Lung (tissue), 11 donors: ENCODE measurements at regions not wholly inside any gene's neighbourhood (a gene's known extent, or its start where the extent isn't known, plus 50 kb on each side); places are given as distances from the start of the nearest gene placed in this dataset.

ENCODE experiments used
- ATAC-seq: fragments of 200-7000 bp; cut with Tn5 transposase; one replicate; pipeline ENCODE4 v1.9.1; 2020; ENCODE audit warnings: moderate number of reproducible peaks; ENCODE audit not compliant: insufficient read depth, low FRiP score
- DNase-seq, 3 donors: peaks; one replicate each; pipeline ENCODE4 v3.0.0-alpha.2; 2013 to 2017
- H3K27ac ChIP-seq, 2 donors: one replicate each; pipeline ENCODE4 v1.5.1; 2013; ENCODE audit warnings: mild to moderate bottlenecking in 2 of 2, moderate library complexity in 2 of 2, control low read depth in 1 of 2, inconsistent platforms in 1 of 2, low read depth in 1 of 2, low read length in 1 of 2
- H3K27me3 ChIP-seq, 3 donors: one replicate each; pipeline ENCODE4 v1.5.1; 2013; ENCODE audit warnings: low read length in 2 of 3; ENCODE audit not compliant: control insufficient read depth in 3 of 3, insufficient read depth in 3 of 3
- H3K36me3 ChIP-seq, 4 donors: one replicate each; pipeline ENCODE4 v1.5.1; 2013; ENCODE audit warnings: low read length in 4 of 4, mild to moderate bottlenecking in 1 of 4, moderate library complexity in 1 of 4; ENCODE audit not compliant: control insufficient read depth in 4 of 4, insufficient read depth in 4 of 4
- H3K4me1 ChIP-seq, 5 donors: one replicate each; pipeline ENCODE4 v1.5.1; 2013; ENCODE audit warnings: low read length in 5 of 5, mild to moderate bottlenecking in 2 of 5, moderate library complexity in 1 of 5; ENCODE audit not compliant: control insufficient read depth in 5 of 5, insufficient read depth in 5 of 5
- H3K4me3 ChIP-seq: one replicate; pipeline ENCODE4 v1.5.1; 2013; ENCODE audit warnings: mild to moderate bottlenecking, control low read depth, moderate library complexity
- H3K9ac ChIP-seq, 2 donors: one replicate each; pipeline ENCODE4 v1.5.1; 2013; ENCODE audit warnings: low read length in 2 of 2, control low read depth in 1 of 2; ENCODE audit not compliant: insufficient read depth in 1 of 2
- H3K9me3 ChIP-seq, 4 donors: one replicate each; pipeline ENCODE4 v1.5.1; 2013; ENCODE audit warnings: low read length in 3 of 4, mild to moderate bottlenecking in 1 of 4, moderate library complexity in 1 of 4; ENCODE audit not compliant: control insufficient read depth in 4 of 4, insufficient read depth in 3 of 4
- WGBS, 2 donors: extraction: QIAGEN DNeasy Blood & Tissue Kit; methylation state at CpG; one replicate each; pipeline ENCODE4 v1.1.7; 2013; 5-methylcytosine and 5-hydroxymethylcytosine counted together
- TF ChIP-seq, protein P1 (sequence below): IDR thresholded peaks from 2 replicates; pipeline ENCODE4 v1.5.1; 2012; ENCODE audit warnings: mild to moderate bottlenecking; ENCODE audit errors: control extremely low read depth, extremely low read depth
- donor health status: control.
- donor health status: control.
- donor health status: Bipolar disorder and iron deficiency.
- donor health status: healthy.
- donor health status: DM: yes; HTN: yes; CAD: no.

DNA sequence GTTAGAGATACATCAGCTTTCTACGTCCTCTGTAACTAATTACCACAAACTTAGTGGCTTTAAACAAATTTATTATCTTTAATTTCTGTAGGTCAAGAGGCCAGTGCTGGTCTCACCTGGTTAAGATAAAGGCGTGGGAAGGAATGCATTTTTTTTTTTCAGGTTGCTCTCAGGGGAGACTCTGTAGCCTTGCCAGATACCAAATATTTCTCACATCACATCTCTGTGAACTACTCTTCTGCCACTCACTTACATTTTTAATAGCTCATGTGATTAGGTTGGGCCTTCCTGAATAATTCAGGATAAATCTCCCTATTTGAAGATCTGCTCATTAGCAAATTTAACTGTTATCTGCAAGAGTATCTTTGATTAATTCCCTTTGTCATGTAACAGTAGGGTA lies 214.6 kb downstream of the CBLN2 start:
- no peak overlapping the region for H3K27ac ChIP-seq
- no peak for ATAC-seq
- no peak overlapping the region for H3K9ac ChIP-seq
- TF ChIP-seq, protein P1, sequence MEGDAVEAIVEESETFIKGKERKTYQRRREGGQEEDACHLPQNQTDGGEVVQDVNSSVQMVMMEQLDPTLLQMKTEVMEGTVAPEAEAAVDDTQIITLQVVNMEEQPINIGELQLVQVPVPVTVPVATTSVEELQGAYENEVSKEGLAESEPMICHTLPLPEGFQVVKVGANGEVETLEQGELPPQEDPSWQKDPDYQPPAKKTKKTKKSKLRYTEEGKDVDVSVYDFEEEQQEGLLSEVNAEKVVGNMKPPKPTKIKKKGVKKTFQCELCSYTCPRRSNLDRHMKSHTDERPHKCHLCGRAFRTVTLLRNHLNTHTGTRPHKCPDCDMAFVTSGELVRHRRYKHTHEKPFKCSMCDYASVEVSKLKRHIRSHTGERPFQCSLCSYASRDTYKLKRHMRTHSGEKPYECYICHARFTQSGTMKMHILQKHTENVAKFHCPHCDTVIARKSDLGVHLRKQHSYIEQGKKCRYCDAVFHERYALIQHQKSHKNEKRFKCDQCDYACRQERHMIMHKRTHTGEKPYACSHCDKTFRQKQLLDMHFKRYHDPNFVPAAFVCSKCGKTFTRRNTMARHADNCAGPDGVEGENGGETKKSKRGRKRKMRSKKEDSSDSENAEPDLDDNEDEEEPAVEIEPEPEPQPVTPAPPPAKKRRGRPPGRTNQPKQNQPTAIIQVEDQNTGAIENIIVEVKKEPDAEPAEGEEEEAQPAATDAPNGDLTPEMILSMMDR = no peak
- 40 to 69% methylated on average over 2 of the region's 2 CpGs for WGBS, 2 donors
- H3K36me3 ChIP-seq = no peaks in the 10 kb centered on the region
- DNase-seq = no peak
- no peaks in the 10 kb centered on the region for H3K9me3 ChIP-seq
- H3K27me3 ChIP-seq = no peaks in the 10 kb centered on the region
- no peak overlapping the region for H3K4me3 ChIP-seq
- no peaks in the 10 kb centered on the region for H3K4me1 ChIP-seq

DNA sequence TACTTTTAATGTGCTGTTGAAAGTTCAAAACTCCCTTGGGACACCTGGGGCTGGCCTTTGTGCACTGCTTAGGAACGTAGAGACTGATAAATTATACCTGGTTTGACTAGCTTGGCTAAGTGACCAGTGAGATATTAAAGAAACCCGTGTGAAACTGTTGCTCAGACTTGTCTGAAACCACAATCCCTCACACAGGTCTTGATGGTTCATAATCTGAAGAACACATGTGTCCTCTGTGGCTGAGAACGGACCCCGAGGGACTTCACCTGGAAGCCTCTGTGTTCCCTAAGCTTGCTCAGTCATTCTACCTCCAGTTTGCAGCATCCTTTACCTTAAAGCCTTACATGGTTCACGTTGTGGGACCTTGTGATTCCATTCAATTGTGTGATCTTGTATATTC lies 218.8 kb downstream of the CBLN2 start:
- H3K4me3 ChIP-seq = no peak overlapping the region
- DNase-seq (no peak), ATAC-seq (no peak)
- no peak overlapping the region for H3K9ac ChIP-seq
- no peaks in the 10 kb centered on the region for H3K9me3 ChIP-seq
- no peaks in the 10 kb centered on the region for H3K36me3 ChIP-seq
- no peaks in the 10 kb centered on the region for H3K4me1 ChIP-seq
- TF ChIP-seq, protein P1 = no peak
- H3K27ac ChIP-seq = no peak overlapping the region
- H3K27me3 ChIP-seq = no peaks in the 10 kb centered on the region
- 70 to 72% methylated on average over 5 of the region's 5 CpGs for WGBS, 2 donors

DNA sequence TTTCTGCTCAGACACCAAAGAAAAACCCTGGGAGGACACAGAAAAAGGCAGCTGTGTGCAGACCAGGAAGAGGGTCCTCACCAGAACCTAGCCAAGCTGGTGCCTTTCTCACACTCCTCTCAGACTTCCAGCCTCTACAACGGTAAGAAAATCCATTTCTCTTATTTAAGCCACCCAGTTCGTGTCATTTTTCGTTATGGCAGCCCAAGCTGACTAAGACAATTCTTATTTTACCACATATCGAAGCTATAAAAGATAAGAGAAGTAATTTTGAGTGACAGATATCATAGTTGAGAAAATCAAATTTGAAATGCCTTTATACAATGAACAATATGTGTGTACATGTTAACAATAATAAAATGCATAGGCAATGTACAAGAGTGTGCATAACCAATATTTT lies 219.5 kb downstream of the CBLN2 start:
- Histone ChIP-seq H3K4me3 (no peak overlapping the region), H3K9ac (no peak overlapping the region), H3K9me3 (no peaks in the 10 kb centered on the region), H3K36me3 (no peaks in the 10 kb centered on the region), H3K27ac (no peak overlapping the region), H3K4me1 (no peaks in the 10 kb centered on the region), H3K27me3 (no peaks in the 10 kb centered on the region)
- DNase-seq = no peak
- ATAC-seq = no peak
- TF ChIP-seq, protein P1 = no peak
- 69 to 82% methylated on average over 4 of the region's 4 CpGs for WGBS, 2 donors

DNA sequence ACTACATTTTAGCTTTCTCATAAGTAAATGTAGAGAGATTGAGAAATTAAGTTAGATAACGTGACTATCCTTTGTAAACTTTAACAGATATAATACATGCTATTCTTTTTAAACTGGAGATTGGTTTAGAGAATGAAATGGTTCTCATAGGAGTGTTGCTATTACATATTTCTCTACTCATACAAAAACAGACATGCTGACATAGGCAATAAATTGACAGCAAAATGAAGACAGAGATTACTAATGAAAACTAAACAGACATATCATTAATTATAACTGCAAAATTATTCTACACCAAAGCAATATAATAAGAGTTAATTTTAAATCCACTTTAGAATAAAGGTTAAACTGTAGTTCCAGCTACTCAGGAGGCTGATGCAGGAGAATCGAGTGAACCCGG lies 227.6 kb downstream of the CBLN2 start:
- 72 to 75% methylated on average over 3 of the region's 3 CpGs for WGBS, 2 donors
- DNase-seq (no peak), ATAC-seq (no peak)
- Histone ChIP-seq H3K27me3 (no peaks in the 10 kb centered on the region), H3K9ac (no peak overlapping the region), H3K36me3 (no peaks in the 10 kb centered on the region), H3K4me1 (no peaks in the 10 kb centered on the region), H3K9me3 (peaks cover 0 to 3% (median 0%) of the 10 kb centered on the region in 4 donors), H3K4me3 (no peak overlapping the region), H3K27ac (no peak overlapping the region)
- TF ChIP-seq, protein P1 = no peak
